Glutamatergic neuron (in vitro differentiated cells): ENCODE measurements at regions not wholly inside any gene's neighbourhood (a gene's known extent, or its start where the extent isn't known, plus 50 kb on each side); places are given as distances from the start of the nearest gene placed in this dataset.
A peak's percentile ranks its signal among the peaks of the same experiment; 100 is the strongest.

Experiments used
- DNase-seq: peaks from one replicate; pipeline ENCODE4 v3.0.0; 2022
- H3K27ac Mint-ChIP-seq: one replicate; pipeline ENCODE4 v1.8.0; 2020; ENCODE audit warnings: mild to moderate bottlenecking, mixed read lengths, inconsistent platforms; ENCODE audit not compliant: unreplicated experiment
- H3K27me3 Mint-ChIP-seq: one replicate; pipeline ENCODE4 v1.8.0; 2020; ENCODE audit warnings: mild to moderate bottlenecking, moderate library complexity, mixed read lengths, inconsistent platforms; ENCODE audit not compliant: unreplicated experiment
- H3K36me3 Mint-ChIP-seq: one replicate; pipeline ENCODE4 v1.8.0; 2020; ENCODE audit warnings: mild to moderate bottlenecking, mixed read lengths, inconsistent platforms; ENCODE audit not compliant: unreplicated experiment
- H3K4me1 Mint-ChIP-seq: one replicate; pipeline ENCODE4 v1.8.0; 2020; ENCODE audit warnings: mild to moderate bottlenecking, low read depth, mixed read lengths, inconsistent platforms; ENCODE audit not compliant: unreplicated experiment
- H3K4me3 Mint-ChIP-seq: one replicate; pipeline ENCODE4 v1.8.0; 2020; ENCODE audit warnings: mild to moderate bottlenecking, mixed read lengths, inconsistent platforms; ENCODE audit not compliant: unreplicated experiment
- H3K9me3 Mint-ChIP-seq: one replicate; pipeline ENCODE4 v1.8.0; 2020; ENCODE audit warnings: mild to moderate bottlenecking, moderate library complexity, mixed read lengths, inconsistent platforms; ENCODE audit not compliant: unreplicated experiment
- TF ChIP-seq, protein P1 (sequence below): fragments of 200-600 bp; sonication (generic); IDR thresholded peaks from one replicate; pipeline ENCODE4 v1.5.0; 2021; ENCODE audit not compliant: partially characterized antibody, unreplicated experiment

GRCh38 chr4:125735102-125735501 lies 420.3 kb downstream of the FAT4 start:
- TF ChIP-seq, protein P1, sequence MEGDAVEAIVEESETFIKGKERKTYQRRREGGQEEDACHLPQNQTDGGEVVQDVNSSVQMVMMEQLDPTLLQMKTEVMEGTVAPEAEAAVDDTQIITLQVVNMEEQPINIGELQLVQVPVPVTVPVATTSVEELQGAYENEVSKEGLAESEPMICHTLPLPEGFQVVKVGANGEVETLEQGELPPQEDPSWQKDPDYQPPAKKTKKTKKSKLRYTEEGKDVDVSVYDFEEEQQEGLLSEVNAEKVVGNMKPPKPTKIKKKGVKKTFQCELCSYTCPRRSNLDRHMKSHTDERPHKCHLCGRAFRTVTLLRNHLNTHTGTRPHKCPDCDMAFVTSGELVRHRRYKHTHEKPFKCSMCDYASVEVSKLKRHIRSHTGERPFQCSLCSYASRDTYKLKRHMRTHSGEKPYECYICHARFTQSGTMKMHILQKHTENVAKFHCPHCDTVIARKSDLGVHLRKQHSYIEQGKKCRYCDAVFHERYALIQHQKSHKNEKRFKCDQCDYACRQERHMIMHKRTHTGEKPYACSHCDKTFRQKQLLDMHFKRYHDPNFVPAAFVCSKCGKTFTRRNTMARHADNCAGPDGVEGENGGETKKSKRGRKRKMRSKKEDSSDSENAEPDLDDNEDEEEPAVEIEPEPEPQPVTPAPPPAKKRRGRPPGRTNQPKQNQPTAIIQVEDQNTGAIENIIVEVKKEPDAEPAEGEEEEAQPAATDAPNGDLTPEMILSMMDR = no peak
- no peak for DNase-seq
- Mint-ChIP-seq H3K36me3 (no peaks in the 10 kb centered on the region), H3K4me1 (no peaks in the 10 kb centered on the region), H3K4me3 (no peak overlapping the region), H3K27ac (no peak overlapping the region), H3K27me3 (no peaks in the 10 kb centered on the region), H3K9me3 (no peaks in the 10 kb centered on the region)

DNA sequence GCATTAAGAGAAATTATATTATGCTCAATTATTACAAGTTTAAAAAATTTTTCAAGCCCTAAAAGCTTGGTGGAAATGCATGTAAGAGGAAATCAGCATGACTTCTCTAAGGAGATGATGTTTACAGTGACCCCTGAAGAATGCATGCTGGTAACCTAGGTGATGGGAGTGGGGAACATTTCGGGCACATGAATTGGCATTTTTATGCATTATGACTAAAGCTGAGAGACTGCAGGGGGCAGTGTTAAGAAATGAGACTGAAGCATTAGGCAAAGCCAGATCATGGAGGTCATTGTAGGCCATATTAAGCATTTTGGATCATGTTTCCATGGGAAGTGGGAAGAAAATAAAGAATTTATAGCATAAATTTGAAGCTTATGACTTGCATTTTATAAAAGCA lies 421.3 kb downstream of the FAT4 start:
- H3K4me3 Mint-ChIP-seq = no peak overlapping the region

DNA sequence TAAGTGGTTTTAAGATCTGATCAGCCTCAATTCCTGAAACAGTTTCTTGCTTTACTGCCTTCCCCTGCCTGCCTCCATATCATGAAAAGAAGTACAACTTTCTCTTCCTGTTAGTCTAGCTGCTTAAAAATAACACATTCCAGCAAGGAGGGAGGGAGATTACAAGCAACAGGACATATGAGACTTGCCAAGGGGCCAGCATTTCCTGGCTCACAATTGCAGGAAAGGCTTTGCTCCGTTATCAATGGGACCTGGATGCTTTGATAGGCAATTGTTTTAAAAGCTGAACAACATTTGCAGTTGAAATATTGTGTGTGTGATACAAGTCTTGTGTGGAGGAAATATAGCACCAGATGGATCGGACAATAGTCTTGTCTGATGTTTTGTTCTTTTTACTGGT lies 425.0 kb downstream of the FAT4 start:
- Mint-ChIP-seq H3K4me3 (no peak overlapping the region), H3K4me1 (no peaks in the 10 kb centered on the region), H3K9me3 (peaks cover 1% of the 10 kb centered on the region), H3K27ac (no peak overlapping the region), H3K36me3 (peaks cover 5% of the 10 kb centered on the region), H3K27me3 (no peaks in the 10 kb centered on the region)
- TF ChIP-seq, protein P1 = no peak
- no peak for DNase-seq

More for the DNA sequence above, 421.3 kb downstream of the FAT4 start:
- no peaks in the 10 kb centered on the region for H3K27me3 Mint-ChIP-seq
- TF ChIP-seq, protein P1 = no peak
- no peak for DNase-seq
- no peak overlapping the region for H3K27ac Mint-ChIP-seq
- no peaks in the 10 kb centered on the region for H3K4me1 Mint-ChIP-seq
- H3K36me3 Mint-ChIP-seq = no peaks in the 10 kb centered on the region
- no peaks in the 10 kb centered on the region for H3K9me3 Mint-ChIP-seq

- Mint-ChIP-seq H3K27ac (no peak overlapping the region), H3K4me1 (no peaks in the 10 kb centered on the region), H3K36me3 (peaks cover 5% of the 10 kb centered on the region), H3K27me3 (no peaks in the 10 kb centered on the region), H3K4me3 (no peak overlapping the region), H3K9me3 (peaks cover 1% of the 10 kb centered on the region)
- DNase-seq = no peak
- TF ChIP-seq, protein P1 = peak; percentile 80
Observed at GRCh38 chr4:125741825-125742452, 427.2 kb downstream of the FAT4 start.

GRCh38 chr4:125744891-125745364 lies 430.2 kb downstream of the FAT4 start:
- no peaks in the 10 kb centered on the region for H3K4me1 Mint-ChIP-seq
- no peak overlapping the region for H3K27ac Mint-ChIP-seq
- H3K36me3 Mint-ChIP-seq = peaks cover 5% of the 10 kb centered on the region
- TF ChIP-seq, protein P1 = no peak
- DNase-seq = no peak
- H3K9me3 Mint-ChIP-seq = peaks cover 3% of the 10 kb centered on the region
- no peak overlapping the region for H3K4me3 Mint-ChIP-seq
- H3K27me3 Mint-ChIP-seq = no peaks in the 10 kb centered on the region
